Gastroesophageal sphincter (tissue), 3 donors: ENCODE measurements at regions not wholly inside any gene's neighbourhood (a gene's known extent, or its start where the extent isn't known, plus 50 kb on each side); places are given as distances from the start of the nearest gene placed in this dataset.

Source experiments
- POLR2AphosphoS5 ChIP-seq: sonication (generic); formaldehyde crosslinking; IDR thresholded peaks from one replicate; pipeline ENCODE4 v1.6.1; 2017; ENCODE audit warnings: antibody characterized with exemption
- TF ChIP-seq, protein P1 (sequence below), 4 experiments: fragments of 200-600 bp in 2 of 4; fragments of 450-650 bp in 2 of 4; sonication (generic) in 1 of 4; IDR thresholded peaks; one replicate each; pipeline ENCODE4 v1.5.1; 2017 to 2019; ENCODE audit warnings: antibody characterized with exemption in 4 of 4, mild to moderate bottlenecking in 2 of 4, moderate library complexity in 2 of 4

DNA sequence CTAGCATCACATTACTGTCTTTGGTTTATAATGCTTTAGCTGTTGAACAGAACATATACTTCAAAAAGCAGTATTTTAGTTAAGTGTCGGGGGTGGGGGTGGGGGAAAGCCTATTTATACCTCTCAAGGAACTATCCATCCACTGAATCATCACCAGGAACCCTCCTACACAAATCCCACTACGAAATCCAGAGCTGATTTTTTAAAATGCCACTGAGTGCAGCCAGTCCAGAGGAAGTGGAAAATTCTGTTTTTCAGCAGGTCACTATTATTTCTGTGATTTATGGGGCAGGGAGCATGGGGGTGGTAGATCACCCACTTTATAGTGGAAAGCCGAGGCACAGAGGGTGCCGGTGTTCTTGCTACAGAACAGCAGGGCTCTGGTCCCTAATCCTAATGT lies 284.1 kb downstream of the SOX9 start:
- no peak for TF ChIP-seq POLR2AphosphoS5
- TF ChIP-seq, protein P1, sequence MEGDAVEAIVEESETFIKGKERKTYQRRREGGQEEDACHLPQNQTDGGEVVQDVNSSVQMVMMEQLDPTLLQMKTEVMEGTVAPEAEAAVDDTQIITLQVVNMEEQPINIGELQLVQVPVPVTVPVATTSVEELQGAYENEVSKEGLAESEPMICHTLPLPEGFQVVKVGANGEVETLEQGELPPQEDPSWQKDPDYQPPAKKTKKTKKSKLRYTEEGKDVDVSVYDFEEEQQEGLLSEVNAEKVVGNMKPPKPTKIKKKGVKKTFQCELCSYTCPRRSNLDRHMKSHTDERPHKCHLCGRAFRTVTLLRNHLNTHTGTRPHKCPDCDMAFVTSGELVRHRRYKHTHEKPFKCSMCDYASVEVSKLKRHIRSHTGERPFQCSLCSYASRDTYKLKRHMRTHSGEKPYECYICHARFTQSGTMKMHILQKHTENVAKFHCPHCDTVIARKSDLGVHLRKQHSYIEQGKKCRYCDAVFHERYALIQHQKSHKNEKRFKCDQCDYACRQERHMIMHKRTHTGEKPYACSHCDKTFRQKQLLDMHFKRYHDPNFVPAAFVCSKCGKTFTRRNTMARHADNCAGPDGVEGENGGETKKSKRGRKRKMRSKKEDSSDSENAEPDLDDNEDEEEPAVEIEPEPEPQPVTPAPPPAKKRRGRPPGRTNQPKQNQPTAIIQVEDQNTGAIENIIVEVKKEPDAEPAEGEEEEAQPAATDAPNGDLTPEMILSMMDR (IDR thresholded peaks at IDR 0.05), result no peak
